Ovary (tissue), 7 donors: ENCODE measurements at regions not wholly inside any gene's neighbourhood (a gene's known extent, or its start where the extent isn't known, plus 50 kb on each side); places are given as distances from the start of the nearest gene placed in this dataset.

Experiments used
- DNase-seq, 5 donors: peaks; one replicate each; pipeline ENCODE4 v3.0.0-alpha.2; 2019 to 2020
- H3K27ac ChIP-seq, 2 donors: fragments of 200-600 bp; one replicate each; pipeline versions ENCODE4 v1.5.1 to v1.8.0; 2019 to 2022
- H3K27me3 ChIP-seq: fragments of 200-600 bp; one replicate; pipeline ENCODE4 v1.8.0; 2022
- H3K36me3 ChIP-seq: fragments of 200-600 bp; sonication (generic); one replicate; pipeline ENCODE4 v1.5.1; 2019
- H3K4me1 ChIP-seq: one replicate; pipeline ENCODE4 v1.8.1; 2013; ENCODE audit warnings: mild to moderate bottlenecking, moderate library complexity; ENCODE audit not compliant: insufficient read depth
- H3K4me3 ChIP-seq: fragments of 200-600 bp; sonication (generic); one replicate; pipeline ENCODE4 v1.5.1; 2017
- H3K9me3 ChIP-seq, 2 donors: fragments of 200-600 bp in 1 of 2; sonication (generic) in 1 of 2; one replicate each; pipeline versions ENCODE4 v1.5.1 to v1.8.1; 2013 to 2019; ENCODE audit warnings: mild to moderate bottlenecking in 1 of 2, moderate library complexity in 1 of 2
- CTCF ChIP-seq, 3 donors: fragments of 450-650 bp in 2 of 3; fragments of 200-600 bp in 1 of 3; IDR thresholded peaks; one replicate each; pipeline versions ENCODE4 v1.5.1 to v1.8.0; 2016 to 2022; ENCODE audit warnings: antibody characterized with exemption in 3 of 3, mild to moderate bottlenecking in 1 of 3
- EP300 ChIP-seq: sonication (generic); formaldehyde crosslinking; IDR thresholded peaks from one replicate; pipeline ENCODE4 v1.6.1; 2017; ENCODE audit warnings: antibody characterized with exemption
- POLR2A ChIP-seq: fragments of 450-650 bp; IDR thresholded peaks from one replicate; pipeline ENCODE4 v1.6.1; 2017; ENCODE audit warnings: antibody characterized with exemption, mild to moderate bottlenecking, moderate library complexity
- WGBS, 3 donors: extraction: QIAGEN DNeasy Blood & Tissue Kit in 1 of 3; methylation state at CpG; one replicate each; pipeline versions ENCODE4 v1.1.5 to v1.1.7; 2013 to 2017; 5-methylcytosine and 5-hydroxymethylcytosine counted together
- intact Hi-C, 4 donors: fragments of 100-400 bp; cut with DNase I; formaldehyde crosslinking; loops; one replicate each; pipeline versions ENCODE4 v1.11.0 to v1.15.1; 2022 to 2023
- donor health status: DM: no; HTN: no; CAD: no; lungs with moderate emphysema.
- donor health status: DM: no; HTN: no; CAD: no.
- donor health status: Bipolar disorder and iron deficiency.
- donor health status: DM: no; HTN: no; CAD: no.
- donor health status: DM: yes; HTN: yes; CAD: no.

- TF ChIP-seq EP300 (no peak), POLR2A (no peak), CTCF (IDR thresholded peaks at IDR 0.05) (no peak)
- intact Hi-C loops = no loop called here
- Histone ChIP-seq H3K9me3 (no peaks in the 10 kb centered on the region), H3K4me1 (no peaks in the 10 kb centered on the region), H3K27me3 (no peaks in the 10 kb centered on the region), H3K36me3 (no peaks in the 10 kb centered on the region), H3K4me3 (no peak overlapping the region), H3K27ac (no peak overlapping the region)
- no peak for DNase-seq
- 77 to 79% (median 78%) methylated on average over 13 of the region's 13 CpGs for WGBS, 3 donors
These were observed 66.5 kb downstream of the IGF2 start for GRCh38 chr11:2072551-2073261.

- no peaks in the 10 kb centered on the region for H3K27me3 ChIP-seq
- H3K27ac ChIP-seq = no peak overlapping the region
- no peaks in the 10 kb centered on the region for H3K36me3 ChIP-seq
- peak in 1 of 5 donors; percentile 10 for DNase-seq
- no peak for TF ChIP-seq EP300
- TF ChIP-seq CTCF (IDR thresholded peaks at IDR 0.05) = no peak
- TF ChIP-seq POLR2A = no peak
- no peaks in the 10 kb centered on the region for H3K9me3 ChIP-seq
- no peaks in the 10 kb centered on the region for H3K4me1 ChIP-seq
- H3K4me3 ChIP-seq = no peak overlapping the region
- 67 to 75% (median 69%) methylated on average over 11 of the region's 11 CpGs for WGBS, 3 donors
- intact Hi-C loops = no loop called here
These were observed 67.3 kb downstream of the IGF2 start for GRCh38 chr11:2071748-2072385.
